SU-DHL-6 (cell line): ENCODE measurements at regions not wholly inside any gene's neighbourhood (a gene's known extent, or its start where the extent isn't known, plus 50 kb on each side); places are given as distances from the start of the nearest gene placed in this dataset.

Experiments used
- H2AFZ ChIP-seq: fragments of 200-600 bp; sonication (generic); 2 replicates; pipeline ENCODE4 v1.6.1; 2014; ENCODE audit warnings: low read depth, mild to moderate bottlenecking, moderate library complexity, mixed read lengths, antibody characterized with exemption, low read length; ENCODE audit not compliant: severe bottlenecking
- H3F3A ChIP-seq: fragments of 200-600 bp; shearing (Covaris generic); 2 replicates; pipeline ENCODE4 v1.6.0; 2016; ENCODE audit warnings: antibody characterized with exemption, mild to moderate bottlenecking; ENCODE audit not compliant: insufficient read depth
- H3K27ac ChIP-seq: fragments of 200-600 bp; sonication (generic); 2 replicates; pipeline ENCODE4 v1.5.1; 2016; ENCODE audit warnings: low read depth, mild to moderate bottlenecking, low read length, moderate library complexity, mixed read lengths
- H3K27me3 ChIP-seq: fragments of 200-600 bp; sonication (generic), shearing (Covaris generic); 2 replicates; pipeline ENCODE4 v1.6.0; 2014; ENCODE audit warnings: mild to moderate bottlenecking, low read length
- H3K36me3 ChIP-seq: fragments of 200-600 bp; sonication (generic); 2 replicates; pipeline ENCODE4 v1.6.1; 2014; ENCODE audit warnings: mild to moderate bottlenecking, low read length, mixed read lengths
- H3K4me2 ChIP-seq: fragments of 300-600, 200-600 bp; shearing (Covaris generic), sonication (generic); 2 replicates; pipeline ENCODE4 v1.6.0; 2014; ENCODE audit warnings: low read length, low read depth, mild to moderate bottlenecking; ENCODE audit not compliant: poor library complexity, severe bottlenecking
- H3K4me3 ChIP-seq: fragments of 200-600 bp; sonication (generic); 2 replicates; pipeline ENCODE4 v1.5.1; 2014; ENCODE audit warnings: antibody characterized with exemption, low read length, mild to moderate bottlenecking, mixed read lengths; ENCODE audit not compliant: insufficient read depth, poor library complexity, severe bottlenecking
- H3K79me2 ChIP-seq: fragments of 200-600 bp; sonication (generic); 2 replicates; pipeline ENCODE4 v1.6.1; 2014; ENCODE audit warnings: mild to moderate bottlenecking, low read length, moderate library complexity; ENCODE audit not compliant: insufficient read depth
- H3K9ac ChIP-seq: fragments of 200-600 bp; sonication (generic); 2 replicates; pipeline ENCODE4 v1.7.0; 2014; ENCODE audit warnings: mild to moderate bottlenecking, low read length
- H3K9me2 ChIP-seq: fragments of 200-600 bp; sonication (generic); replicated peaks from 2 replicates; pipeline ENCODE4 v1.6.1; 2014; ENCODE audit warnings: low read length; ENCODE audit not compliant: insufficient read depth
- H3K9me3 ChIP-seq: fragments of 200-600 bp; sonication (generic); 2 replicates; pipeline ENCODE4 v1.6.1; 2014; ENCODE audit warnings: low read length, mixed read lengths; ENCODE audit not compliant: insufficient read depth
- H4K20me1 ChIP-seq: fragments of 200-600 bp; sonication (generic); 2 replicates; pipeline ENCODE4 v1.6.1; 2014; ENCODE audit warnings: low read depth, mild to moderate bottlenecking, antibody characterized with exemption, low read length, moderate library complexity, mixed read lengths
- EZH2phosphoT487 ChIP-seq: fragments of 200-600 bp; sonication (generic), shearing (Covaris generic); conservative IDR thresholded peaks from 2 replicates; pipeline ENCODE4 v1.6.1; 2018; ENCODE audit warnings: mild to moderate bottlenecking, antibody characterized with exemption, low read length, moderate library complexity, mixed read lengths
- TF ChIP-seq, protein P1 (sequence below): fragments of 200-600 bp; sonication (generic); IDR thresholded peaks from one replicate; pipeline ENCODE4 v1.5.1; 2017; ENCODE audit warnings: antibody characterized with exemption, mild to moderate bottlenecking, low read length, moderate library complexity; ENCODE audit not compliant: insufficient read depth, poor library complexity, severe bottlenecking

GRCh38 chr21:24938573-24938972, 668.7 kb downstream of the MRPL39 start:
- Histone ChIP-seq H3K27ac (no peak overlapping the region), H3K27me3 (no peaks in the 10 kb centered on the region), H3K9me3 (no peaks in the 10 kb centered on the region), H3K4me2 (no peak overlapping the region), H3K36me3 (no peaks in the 10 kb centered on the region), H3F3A (no peaks in the 10 kb centered on the region), H3K4me3 (no peak overlapping the region), H4K20me1 (no peaks in the 10 kb centered on the region), H3K79me2 (no peaks in the 10 kb centered on the region), H3K9me2 (no peaks in the 10 kb centered on the region), H3K9ac (no peak overlapping the region), H2AFZ (no peak overlapping the region)
- TF ChIP-seq, protein P1, sequence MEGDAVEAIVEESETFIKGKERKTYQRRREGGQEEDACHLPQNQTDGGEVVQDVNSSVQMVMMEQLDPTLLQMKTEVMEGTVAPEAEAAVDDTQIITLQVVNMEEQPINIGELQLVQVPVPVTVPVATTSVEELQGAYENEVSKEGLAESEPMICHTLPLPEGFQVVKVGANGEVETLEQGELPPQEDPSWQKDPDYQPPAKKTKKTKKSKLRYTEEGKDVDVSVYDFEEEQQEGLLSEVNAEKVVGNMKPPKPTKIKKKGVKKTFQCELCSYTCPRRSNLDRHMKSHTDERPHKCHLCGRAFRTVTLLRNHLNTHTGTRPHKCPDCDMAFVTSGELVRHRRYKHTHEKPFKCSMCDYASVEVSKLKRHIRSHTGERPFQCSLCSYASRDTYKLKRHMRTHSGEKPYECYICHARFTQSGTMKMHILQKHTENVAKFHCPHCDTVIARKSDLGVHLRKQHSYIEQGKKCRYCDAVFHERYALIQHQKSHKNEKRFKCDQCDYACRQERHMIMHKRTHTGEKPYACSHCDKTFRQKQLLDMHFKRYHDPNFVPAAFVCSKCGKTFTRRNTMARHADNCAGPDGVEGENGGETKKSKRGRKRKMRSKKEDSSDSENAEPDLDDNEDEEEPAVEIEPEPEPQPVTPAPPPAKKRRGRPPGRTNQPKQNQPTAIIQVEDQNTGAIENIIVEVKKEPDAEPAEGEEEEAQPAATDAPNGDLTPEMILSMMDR: no peak
- no peak for TF ChIP-seq EZH2phosphoT487

DNA sequence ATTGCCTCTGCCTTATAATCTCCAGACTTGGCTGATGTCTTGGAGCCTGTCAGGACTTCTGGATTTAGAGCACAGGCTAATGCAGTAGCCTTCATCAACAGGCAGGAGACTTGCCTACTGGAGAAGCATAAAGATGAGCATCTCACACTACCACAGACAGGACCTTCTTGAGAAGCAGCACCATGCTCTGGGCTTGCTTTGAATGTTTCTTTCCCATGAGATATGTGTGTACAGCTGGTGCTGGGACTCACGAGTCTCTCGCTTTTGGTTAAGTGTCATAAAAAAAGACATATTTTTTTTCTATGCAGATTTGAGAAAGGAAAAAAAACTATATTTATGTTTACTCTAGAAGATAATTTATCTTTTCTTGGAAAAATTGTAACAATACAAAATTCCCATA, 671.3 kb downstream of the MRPL39 start:
- Histone ChIP-seq H3K36me3 (no peaks in the 10 kb centered on the region), H3K4me3 (no peak overlapping the region), H2AFZ (no peak overlapping the region), H3K4me2 (no peak overlapping the region), H3K27me3 (no peaks in the 10 kb centered on the region), H3K9ac (no peak overlapping the region), H3K79me2 (no peaks in the 10 kb centered on the region), H3K9me3 (no peaks in the 10 kb centered on the region), H4K20me1 (no peaks in the 10 kb centered on the region), H3F3A (no peaks in the 10 kb centered on the region), H3K27ac (no peak overlapping the region), H3K9me2 (no peaks in the 10 kb centered on the region)
- TF ChIP-seq, protein P1: no peak
- no peak for TF ChIP-seq EZH2phosphoT487

- H3K79me2 ChIP-seq: no peaks in the 10 kb centered on the region
- no peak overlapping the region for H3K9ac ChIP-seq
Measured at GRCh38 chr21:24910591-24910990, 696.7 kb downstream of the MRPL39 start.

More at GRCh38 chr21:24910591-24910990, 696.7 kb downstream of the MRPL39 start:
- H3K9me3 ChIP-seq: no peaks in the 10 kb centered on the region
- H3K4me3 ChIP-seq: no peak overlapping the region
- H3K36me3 ChIP-seq: no peaks in the 10 kb centered on the region
- no peak overlapping the region for H3K4me2 ChIP-seq
- no peaks in the 10 kb centered on the region for H4K20me1 ChIP-seq
- H3K9me2 ChIP-seq: no peaks in the 10 kb centered on the region
- no peak overlapping the region for H3K27ac ChIP-seq
- H2AFZ ChIP-seq: no peak overlapping the region
- TF ChIP-seq EZH2phosphoT487: no peak
- TF ChIP-seq, protein P1: no peak
- H3F3A ChIP-seq: no peaks in the 10 kb centered on the region
- no peaks in the 10 kb centered on the region for H3K27me3 ChIP-seq
